ENCODE measurements at regions not wholly inside any gene's neighbourhood (a gene's known extent, or its start where the extent isn't known, plus 50 kb on each side); places are given as distances from the start of the nearest gene placed in this dataset.

- FAIRE-seq (peak; percentile 28), DNase-seq (ENCODE audit: low read depth) (peak; percentile 98)
- Histone ChIP-seq H3K36me3 (ENCODE audit: control insufficient read depth, insufficient read depth, low read length) (no peaks in the 10 kb centered on the region), H3K27me3 (ENCODE audit: control insufficient read depth, insufficient read depth, low read length) (no peaks in the 10 kb centered on the region), H3K4me3 (ENCODE audit: low read depth, low read length) (no peak overlapping the region)
- no peak for TF ChIP-seq CTCF (IDR thresholded peaks at IDR 0.05; ENCODE audit: insufficient read depth, low read length, severe bottlenecking)
These were observed 312.0 kb downstream of the KCNC2 start for GRCh38 chr12:74897425-74898211.

- no peak for TF ChIP-seq CTCF (IDR thresholded peaks at IDR 0.05; ENCODE audit: insufficient read depth, low read length, severe bottlenecking)
These were observed 310.4 kb downstream of the KCNC2 start for GRCh38 chr12:74899031-74899829.

GRCh38 chr12:74900232-74900631 lies 309.4 kb downstream of the KCNC2 start:
- no peaks in the 10 kb centered on the region for H3K36me3 ChIP-seq (ENCODE audit: control insufficient read depth, insufficient read depth, low read length)
- TF ChIP-seq CTCF (IDR thresholded peaks at IDR 0.05; ENCODE audit: insufficient read depth, low read length, severe bottlenecking) = no peak
- no peak overlapping the region for H3K4me3 ChIP-seq (ENCODE audit: low read depth, low read length)
- no peak for DNase-seq (ENCODE audit: low read depth)
- no peaks in the 10 kb centered on the region for H3K27me3 ChIP-seq (ENCODE audit: control insufficient read depth, insufficient read depth, low read length)
- no peak for FAIRE-seq

More at GRCh38 chr12:74899031-74899829, 310.4 kb downstream of the KCNC2 start:
- no peak for DNase-seq (ENCODE audit: low read depth)
- FAIRE-seq = no peak
- no peak overlapping the region for H3K4me3 ChIP-seq (ENCODE audit: low read depth, low read length)
- no peaks in the 10 kb centered on the region for H3K36me3 ChIP-seq (ENCODE audit: control insufficient read depth, insufficient read depth, low read length)
- no peaks in the 10 kb centered on the region for H3K27me3 ChIP-seq (ENCODE audit: control insufficient read depth, insufficient read depth, low read length)

- DNase-seq (ENCODE audit: low read depth) = peak; percentile 65
- no peaks in the 10 kb centered on the region for H3K36me3 ChIP-seq (ENCODE audit: control insufficient read depth, insufficient read depth, low read length)
- no peaks in the 10 kb centered on the region for H3K27me3 ChIP-seq (ENCODE audit: control insufficient read depth, insufficient read depth, low read length)
- no peak overlapping the region for H3K4me3 ChIP-seq (ENCODE audit: low read depth, low read length)
- peak; percentile 55 for TF ChIP-seq CTCF (IDR thresholded peaks at IDR 0.05; ENCODE audit: insufficient read depth, low read length, severe bottlenecking)
- peak; percentile 88 for FAIRE-seq
These were observed 306.1 kb downstream of the KCNC2 start for GRCh38 chr12:74903522-74903921.

GRCh38 chr12:74906224-74906623 lies 303.4 kb downstream of the KCNC2 start:
- DNase-seq (ENCODE audit: low read depth) (no peak), FAIRE-seq (no peak)
- Histone ChIP-seq H3K27me3 (ENCODE audit: control insufficient read depth, insufficient read depth, low read length) (no peaks in the 10 kb centered on the region), H3K36me3 (ENCODE audit: control insufficient read depth, insufficient read depth, low read length) (no peaks in the 10 kb centered on the region), H3K4me3 (ENCODE audit: low read depth, low read length) (no peak overlapping the region)
- TF ChIP-seq CTCF (IDR thresholded peaks at IDR 0.05; ENCODE audit: insufficient read depth, low read length, severe bottlenecking) = no peak

Measured in bronchial epithelial cell (primary cell).